ENCODE measurements at regions not wholly inside any gene's neighbourhood (a gene's known extent, or its start where the extent isn't known, plus 50 kb on each side); places are given as distances from the start of the nearest gene placed in this dataset.
"Not testable (repeated sequence)": the region's sequence is repeated elsewhere in the genome, so short reads cannot be mapped to it uniquely, and the experiment has no call there.

- DNase-seq, result no peak
- no peak for ATAC-seq (ENCODE audit: poor library complexity)
- intact Hi-C loops (cut with DNase I), result no loop called here
These were observed 83.0 kb upstream of the DTNBP1 start for GRCh38 chr6:15745781-15746180.

- intact Hi-C loops (cut with DNase I), result no loop called here
- ATAC-seq (ENCODE audit: poor library complexity) (no peak), DNase-seq (no peak)
These were observed 82.1 kb upstream of the DTNBP1 start for GRCh38 chr6:15744818-15745402.

GRCh38 chr6:15742013-15742412, 79.2 kb upstream of the DTNBP1 start:
- ATAC-seq (ENCODE audit: poor library complexity); DNase-seq; intact Hi-C loops (cut with DNase I): not testable (repeated sequence)

GRCh38 chr6:15741405-15741804, 78.6 kb upstream of the DTNBP1 start:
- DNase-seq (no peak), ATAC-seq (ENCODE audit: poor library complexity) (no peak)
- intact Hi-C loops (cut with DNase I), result no loop called here

- intact Hi-C loops (cut with DNase I), result no loop called here
- no peak for ATAC-seq (ENCODE audit: poor library complexity)
- no peak for DNase-seq
These were observed 77.0 kb upstream of the DTNBP1 start for GRCh38 chr6:15739867-15740266.

- intact Hi-C loops (cut with DNase I), result no loop called here
- DNase-seq (no peak), ATAC-seq (ENCODE audit: poor library complexity) (no peak)
These were observed 76.5 kb upstream of the DTNBP1 start for GRCh38 chr6:15739353-15739752.

- ATAC-seq (ENCODE audit: poor library complexity); DNase-seq; intact Hi-C loops (cut with DNase I): not testable (repeated sequence)
These were observed 75.4 kb upstream of the DTNBP1 start for GRCh38 chr6:15738195-15738594.

- DNase-seq (no peak), ATAC-seq (ENCODE audit: poor library complexity) (no peak)
- intact Hi-C loops (cut with DNase I), result no loop called here
These were observed 73.5 kb upstream of the DTNBP1 start for GRCh38 chr6:15736297-15736696.

GRCh38 chr6:15735567-15736265, 72.9 kb upstream of the DTNBP1 start:
- DNase-seq, result no peak
- intact Hi-C loops (cut with DNase I), result no loop called here
- peak; percentile 41 for ATAC-seq (ENCODE audit: poor library complexity)

GRCh38 chr6:15734118-15734897, 71.5 kb upstream of the DTNBP1 start:
- intact Hi-C loops (cut with DNase I), result no loop called here
- ATAC-seq (ENCODE audit: poor library complexity) (no peak), DNase-seq (no peak)

- intact Hi-C loops (cut with DNase I), result no loop called here
- ATAC-seq (ENCODE audit: poor library complexity) (no peak), DNase-seq (no peak)
These were observed 68.1 kb upstream of the DTNBP1 start for GRCh38 chr6:15730922-15731321.

- intact Hi-C loops (cut with DNase I), result no loop called here
- ATAC-seq (ENCODE audit: poor library complexity) (no peak), DNase-seq (no peak)
These were observed 67.6 kb upstream of the DTNBP1 start for GRCh38 chr6:15730442-15730841.

GRCh38 chr6:15722731-15723130, 59.9 kb upstream of the DTNBP1 start:
- intact Hi-C loops (cut with DNase I), result no loop called here
- no peak for DNase-seq
- no peak for ATAC-seq (ENCODE audit: poor library complexity)

GRCh38 chr6:15716889-15717288, 54.1 kb upstream of the DTNBP1 start:
- no peak for DNase-seq
- ATAC-seq (ENCODE audit: poor library complexity), result no peak
- intact Hi-C loops (cut with DNase I), result no loop called here

- ATAC-seq (ENCODE audit: poor library complexity) (no peak), DNase-seq (no peak)
- intact Hi-C loops (cut with DNase I), result no loop called here
These were observed 53.0 kb upstream of the DTNBP1 start for GRCh38 chr6:15715851-15716250.

- intact Hi-C loops (cut with DNase I), result no loop called here
- DNase-seq (no peak), ATAC-seq (ENCODE audit: poor library complexity) (no peak)
These were observed 52.2 kb upstream of the DTNBP1 start for GRCh38 chr6:15715060-15715459.

GRCh38 chr6:15714658-15715057, 51.8 kb upstream of the DTNBP1 start:
- intact Hi-C loops (cut with DNase I), result no loop called here

GRCh38 chr6:15713325-15713724, 50.5 kb upstream of the DTNBP1 start:
- intact Hi-C loops (cut with DNase I), result no loop called here
- DNase-seq, result no peak
- ATAC-seq (ENCODE audit: poor library complexity), result no peak

More at GRCh38 chr6:15714658-15715057, 51.8 kb upstream of the DTNBP1 start:
- ATAC-seq (ENCODE audit: poor library complexity) (no peak), DNase-seq (no peak)

GRCh38 chr6:15712797-15713196, 50.0 kb upstream of the DTNBP1 start:
- intact Hi-C loops (cut with DNase I), result no loop called here
- DNase-seq (no peak), ATAC-seq (ENCODE audit: poor library complexity) (peak; percentile 51)
